Body of pancreas (tissue), 4 donors: ENCODE measurements at regions not wholly inside any gene's neighbourhood (a gene's known extent, or its start where the extent isn't known, plus 50 kb on each side); places are given as distances from the start of the nearest gene placed in this dataset.

Experiments used
- CTCF ChIP-seq, 7 experiments: fragments of 450-650 bp in 4 of 7; fragments of 200-600 bp in 3 of 7; sonication (generic) in 3 of 7; IDR thresholded peaks; one replicate each; pipeline ENCODE4 v1.5.1; 2016 to 2019; ENCODE audit warnings: antibody characterized with exemption in 7 of 7
- POLR2A ChIP-seq, 3 donors: fragments of 450-650 bp; IDR thresholded peaks; one replicate each; pipeline ENCODE4 v1.6.1; 2016; ENCODE audit warnings: antibody characterized with exemption in 3 of 3, mild to moderate bottlenecking in 2 of 3

- no peak for TF ChIP-seq CTCF (IDR thresholded peaks at IDR 0.05)
- no peak for TF ChIP-seq POLR2A (IDR thresholded peaks at IDR 0.05)
These were observed 212.5 kb upstream of the MPHOSPH6 start for GRCh38 chr16:82382521-82382920.
